Activated gamma-delta T cell (primary cell): ENCODE measurements at regions not wholly inside any gene's neighbourhood (a gene's known extent, or its start where the extent isn't known, plus 50 kb on each side); places are given as distances from the start of the nearest gene placed in this dataset.

Source experiments
- DNase-seq: peaks from one replicate; lab custom pipeline; 2025; lab: John Stamatoyannopoulos, UW

- no peak for DNase-seq
Observed at GRCh38 chr3:187823746-187824145, 78.5 kb upstream of the BCL6 start.

GRCh38 chr3:187827723-187828122 is 82.5 kb upstream of the BCL6 start:
- DNase-seq: no peak

DNA sequence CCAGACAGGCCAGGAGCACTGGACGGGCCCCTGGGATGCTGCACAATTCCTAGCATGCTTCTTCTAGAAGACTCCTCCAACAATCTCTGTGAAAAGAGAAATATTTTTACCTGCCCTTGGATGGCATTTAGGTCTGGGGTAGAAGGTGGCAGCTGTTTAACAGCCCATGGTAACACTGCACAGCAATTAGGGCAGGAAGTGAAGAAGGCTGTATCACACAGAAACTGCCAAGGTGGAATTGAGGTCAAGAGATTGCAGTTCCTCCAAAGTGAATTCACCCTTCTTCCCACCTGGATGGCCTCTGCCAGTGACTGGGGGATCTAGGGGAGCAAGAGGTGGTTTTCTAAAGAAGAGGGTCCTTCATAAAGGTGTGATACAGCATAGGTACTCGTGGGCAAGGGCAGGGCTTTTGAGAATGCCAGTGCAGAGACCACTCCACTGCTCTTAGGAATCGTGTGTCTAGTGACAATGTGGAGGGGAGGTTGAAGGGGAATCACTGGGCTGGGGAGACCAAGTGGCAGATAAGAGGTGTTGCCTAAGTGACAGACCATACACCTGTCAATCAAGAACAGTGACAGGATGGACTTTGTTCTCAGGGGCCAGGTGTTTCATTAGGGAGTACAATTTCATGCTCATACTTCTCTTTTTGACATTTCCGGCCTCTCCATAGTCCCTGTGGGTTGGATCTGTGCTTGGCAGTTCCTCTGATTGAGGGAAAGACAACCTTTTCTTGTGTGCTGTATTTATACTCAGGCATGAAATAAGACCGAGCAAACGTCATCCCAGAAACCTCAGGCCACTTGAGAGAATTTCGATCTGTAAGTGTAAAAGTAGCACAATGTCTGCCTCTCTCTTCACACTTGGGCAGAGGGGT is 83.5 kb upstream of the BCL6 start:
- no peak for DNase-seq

GRCh38 chr3:187830181-187830580 is 84.9 kb upstream of the BCL6 start:
- no peak for DNase-seq

DNA sequence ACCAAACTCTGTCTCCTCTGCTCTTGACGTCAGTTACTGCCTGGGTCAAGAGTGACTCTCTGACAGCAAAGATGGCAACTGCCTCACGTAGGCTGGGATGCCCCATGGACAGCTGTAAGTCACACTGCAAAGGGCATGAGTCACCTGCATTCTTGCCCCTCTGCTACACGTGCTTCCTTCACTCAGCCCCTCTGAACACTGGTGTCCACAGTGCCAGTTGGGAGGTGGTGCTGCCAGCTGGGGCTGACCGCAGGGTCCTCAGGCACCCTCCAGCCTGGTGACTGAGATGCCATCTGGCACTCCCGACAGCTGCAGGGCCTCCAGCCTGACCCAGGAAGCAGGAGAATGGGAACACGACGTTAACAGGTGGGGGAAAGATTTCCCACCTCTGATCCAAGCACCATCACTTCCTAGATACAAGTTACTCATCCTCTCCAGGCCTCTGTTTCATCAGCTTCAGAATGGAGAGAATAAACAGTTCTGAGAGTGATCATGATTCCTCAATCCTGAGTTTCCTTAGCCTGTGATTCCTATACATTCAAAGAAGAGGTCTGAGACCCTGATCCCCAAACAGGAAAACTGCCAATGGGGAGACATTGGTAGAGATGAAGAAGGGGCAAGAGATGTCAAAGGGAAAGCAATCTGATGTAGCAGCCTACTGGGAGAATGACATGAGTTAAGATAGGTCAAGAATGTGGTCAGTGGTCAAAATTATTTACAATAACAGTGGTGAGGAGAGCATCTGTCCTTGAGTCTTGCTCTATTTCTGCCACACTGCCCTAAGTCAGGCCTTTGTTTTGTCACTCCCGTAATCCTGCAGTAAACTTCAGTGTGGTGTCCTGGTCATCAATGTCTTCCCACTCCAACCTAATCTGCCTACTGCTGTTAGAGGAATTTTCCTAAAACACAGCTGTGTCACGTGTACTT is 86.1 kb upstream of the BCL6 start:
- DNase-seq: no peak

DNA sequence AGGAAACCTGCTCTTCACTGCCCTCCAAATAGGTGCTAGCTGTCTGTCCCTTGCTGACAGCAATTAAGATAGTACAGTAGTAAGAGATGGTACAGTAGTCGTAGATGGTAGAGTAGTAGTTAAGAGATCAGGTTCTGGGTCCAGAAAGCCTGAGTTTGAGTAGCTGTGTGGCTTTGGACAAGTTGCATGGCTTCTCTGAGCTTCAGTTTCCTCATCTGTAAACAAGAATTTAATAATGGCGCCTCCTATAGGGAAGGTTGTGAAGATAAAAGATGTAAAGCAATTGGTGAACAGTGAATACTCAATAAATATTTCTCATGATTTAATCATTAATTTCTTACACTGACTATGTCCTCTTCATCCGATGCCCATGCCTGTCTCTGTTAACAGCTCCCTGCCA is 86.9 kb upstream of the BCL6 start:
- no peak for DNase-seq

DNA sequence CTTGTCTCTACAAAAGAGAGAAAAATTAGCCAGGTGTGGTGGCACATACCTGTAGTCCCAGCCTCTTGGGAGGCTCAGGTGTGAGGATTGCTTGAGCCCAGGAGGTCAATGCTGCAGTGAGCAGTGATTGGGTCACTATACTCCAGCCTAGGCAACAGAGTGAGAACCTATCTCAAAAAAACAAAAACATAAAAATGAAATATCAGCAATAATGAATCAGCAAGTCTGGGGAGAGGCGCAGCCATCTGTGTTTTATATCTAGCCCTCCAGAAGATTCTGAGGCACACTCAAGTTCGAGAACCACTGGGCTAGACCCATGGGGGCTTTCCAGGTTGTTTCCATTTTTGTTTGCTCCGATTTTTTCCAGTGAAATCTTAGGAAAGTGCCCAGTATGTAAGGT is 88.1 kb upstream of the BCL6 start:
- DNase-seq: no peak

GRCh38 chr3:187833799-187834578 is 88.7 kb upstream of the BCL6 start:
- no peak for DNase-seq

- DNase-seq: no peak
Observed at GRCh38 chr3:187836823-187837770, 91.8 kb upstream of the BCL6 start.

DNA sequence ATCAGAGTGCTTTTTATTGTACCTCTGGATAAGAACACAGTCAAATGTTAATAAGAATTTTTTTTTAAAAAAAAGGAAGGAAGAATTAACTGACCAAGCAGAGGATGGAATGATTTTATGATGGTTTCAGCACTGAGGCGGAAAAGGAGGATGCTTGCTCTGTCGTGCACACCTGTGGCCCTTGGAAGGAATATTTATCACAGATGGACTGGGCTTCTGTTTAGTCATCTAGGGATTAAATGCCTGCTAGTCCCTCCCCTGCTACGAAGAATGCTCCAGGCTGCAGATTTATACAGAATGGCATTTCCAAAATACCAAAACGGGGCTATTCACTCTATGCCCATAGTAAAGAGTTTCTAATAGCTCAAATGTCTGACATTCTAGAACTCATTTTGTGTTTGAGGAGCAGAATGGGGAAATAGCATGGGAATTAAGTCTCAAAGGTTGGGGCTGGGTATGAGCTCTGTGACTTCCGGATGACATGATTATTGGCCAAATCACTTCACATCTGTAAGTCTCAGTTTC is 92.8 kb upstream of the BCL6 start:
- no peak for DNase-seq

- no peak for DNase-seq
Observed at GRCh38 chr3:187839422-187839821, 94.2 kb upstream of the BCL6 start.

DNA sequence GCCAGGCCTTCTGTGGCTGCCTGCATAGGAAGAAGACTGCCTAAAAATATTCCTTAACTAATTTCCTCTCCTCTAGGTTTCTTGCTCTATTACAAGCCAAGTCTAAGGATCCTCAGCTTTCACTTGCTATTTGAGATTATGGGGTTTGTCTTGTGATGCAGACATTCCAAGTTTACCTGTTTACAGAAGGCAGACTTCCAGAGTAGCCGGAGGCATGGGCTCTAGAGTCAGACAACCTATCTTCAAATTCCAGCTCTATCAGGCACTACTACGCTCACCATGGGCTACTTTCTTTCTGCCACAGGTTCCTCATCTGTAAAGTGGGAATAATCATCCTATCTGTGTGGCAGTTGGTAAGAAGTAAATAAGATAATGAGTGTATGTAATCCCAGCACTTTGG is 95.6 kb upstream of the BCL6 start:
- DNase-seq: no peak

- no peak for DNase-seq
Observed at GRCh38 chr3:187841560-187841959, 96.3 kb upstream of the BCL6 start.

GRCh38 chr3:187843654-187844053 is 98.4 kb upstream of the BCL6 start:
- DNase-seq: no peak

DNA sequence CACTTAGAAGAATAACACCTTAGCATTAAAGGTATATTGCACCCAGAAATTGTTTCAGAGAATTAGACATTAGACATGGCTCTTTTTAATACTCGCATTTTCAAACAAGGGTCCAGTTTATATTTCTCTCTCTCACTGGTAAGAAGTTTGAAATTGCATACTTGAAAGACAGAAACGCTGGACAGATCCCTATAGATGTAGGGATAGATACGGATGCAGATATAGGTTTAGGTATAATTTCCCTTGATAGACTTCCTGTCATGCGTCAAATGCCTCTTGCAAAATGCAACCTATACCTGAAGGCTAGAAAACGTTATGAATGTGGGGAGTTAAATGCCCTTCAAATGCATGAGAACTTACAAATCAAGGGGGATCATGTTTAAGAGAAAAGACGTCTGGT is 99.4 kb upstream of the BCL6 start:
- DNase-seq: no peak

GRCh38 chr3:187845826-187846225 is 100.6 kb upstream of the BCL6 start:
- DNase-seq: no peak

GRCh38 chr3:187848401-187848800 is 103.1 kb upstream of the BCL6 start:
- DNase-seq: no peak

DNA sequence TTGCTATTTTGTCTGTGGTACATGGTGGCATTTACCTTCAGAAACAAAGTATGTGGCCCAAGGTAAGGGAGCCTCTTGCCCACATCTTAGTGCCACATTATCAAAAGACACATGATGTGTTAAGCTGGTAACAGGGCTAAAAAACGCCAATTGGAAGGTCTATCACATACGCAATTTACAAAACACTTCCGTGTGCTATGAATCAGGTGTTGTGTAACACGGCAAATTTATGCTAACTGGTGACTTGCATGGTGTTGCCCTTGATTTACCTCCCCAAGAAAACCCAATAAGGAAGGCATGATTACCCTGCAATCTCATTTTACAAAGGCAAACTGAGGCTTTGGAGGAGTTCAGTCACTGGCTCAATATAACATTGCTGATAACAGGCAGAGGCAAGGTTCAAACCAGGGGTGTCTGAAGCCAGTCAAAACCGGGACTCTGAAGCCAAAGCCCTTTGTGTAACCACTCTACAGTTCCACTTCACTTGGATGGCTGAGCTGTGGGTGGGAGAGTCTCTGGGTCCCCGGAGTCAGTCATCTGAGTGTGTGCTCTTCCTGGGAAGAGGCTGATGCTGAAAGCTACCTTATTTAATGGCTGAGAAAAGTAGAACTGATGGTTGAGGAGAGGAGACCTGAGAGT is 103.9 kb upstream of the BCL6 start:
- DNase-seq: no peak

DNA sequence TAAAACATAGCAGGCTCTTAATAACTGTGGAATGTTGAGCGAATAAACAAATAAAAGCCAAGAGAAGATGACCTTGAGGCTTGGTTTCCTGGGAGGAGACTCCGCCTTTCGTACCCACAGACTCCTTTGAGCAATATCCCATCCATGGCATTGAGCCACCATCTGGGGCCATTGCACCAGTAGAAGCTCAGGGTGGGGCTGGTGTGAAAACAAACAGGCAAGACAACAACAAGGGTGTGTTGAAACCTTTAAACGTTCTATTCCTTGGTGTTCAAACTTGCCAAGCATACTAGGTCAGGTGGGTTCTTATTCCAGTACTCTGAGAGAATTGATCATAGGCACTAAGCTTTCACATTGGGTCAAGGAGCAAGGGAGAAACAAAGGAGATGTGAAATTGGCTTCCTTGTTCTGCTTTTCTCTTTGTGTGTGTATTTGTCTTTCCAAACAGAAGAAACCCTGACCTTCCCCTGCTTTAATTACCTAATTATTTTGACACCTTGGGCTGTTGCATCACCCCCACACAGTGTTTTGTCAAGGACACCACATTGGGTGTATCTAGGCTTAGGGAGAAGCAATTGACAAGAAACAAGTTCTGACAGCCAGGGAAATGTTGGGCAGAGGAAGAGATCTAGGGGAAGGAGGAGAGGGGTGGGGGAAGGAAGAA is 105.1 kb upstream of the BCL6 start:
- no peak for DNase-seq
